ENCODE measurements at regions not wholly inside any gene's neighbourhood (a gene's known extent, or its start where the extent isn't known, plus 50 kb on each side); places are given as distances from the start of the nearest gene placed in this dataset.

GRCh38 chrX:113920661-113921060 is 663.2 kb upstream of the HTR2C start:
- Histone ChIP-seq H3K4me2 (ENCODE audit: low read depth, low read length, poor library complexity, severe bottlenecking) (no peak overlapping the region), H3K36me3 (ENCODE audit: low read length) (no peaks in the 10 kb centered on the region), H3K27me3 (ENCODE audit: low read length) (no peaks in the 10 kb centered on the region), H3K9me3 (ENCODE audit: insufficient read depth, low read length) (no peaks in the 10 kb centered on the region), H3K9me2 (replicated peaks; ENCODE audit: insufficient read depth, low read length) (no peaks in the 10 kb centered on the region), H3K4me3 (ENCODE audit: insufficient read depth, low read length, poor library complexity, severe bottlenecking) (no peak overlapping the region), H3F3A (ENCODE audit: insufficient read depth) (no peaks in the 10 kb centered on the region), H3K79me2 (ENCODE audit: insufficient read depth, low read length) (no peaks in the 10 kb centered on the region), H3K9ac (ENCODE audit: low read length) (no peak overlapping the region), H3K27ac (ENCODE audit: low read depth, low read length) (no peak overlapping the region), H4K20me1 (ENCODE audit: low read depth, low read length) (no peaks in the 10 kb centered on the region), H2AFZ (ENCODE audit: low read depth, low read length, severe bottlenecking) (no peak overlapping the region)
- TF ChIP-seq CTCF (IDR thresholded peaks at IDR 0.05; ENCODE audit: insufficient read depth, low read length, poor library complexity, severe bottlenecking) (no peak), EZH2phosphoT487 (conservative IDR thresholded peaks at IDR 0.05; ENCODE audit: low read length) (no peak)

- Histone ChIP-seq H3K4me2 (ENCODE audit: low read depth, low read length, poor library complexity, severe bottlenecking) (no peak overlapping the region), H3K4me3 (ENCODE audit: insufficient read depth, low read length, poor library complexity, severe bottlenecking) (no peak overlapping the region), H3F3A (ENCODE audit: insufficient read depth) (no peaks in the 10 kb centered on the region), H3K36me3 (ENCODE audit: low read length) (no peaks in the 10 kb centered on the region), H3K9ac (ENCODE audit: low read length) (no peak overlapping the region), H3K27me3 (ENCODE audit: low read length) (no peaks in the 10 kb centered on the region), H2AFZ (ENCODE audit: low read depth, low read length, severe bottlenecking) (no peak overlapping the region), H3K9me3 (ENCODE audit: insufficient read depth, low read length) (no peaks in the 10 kb centered on the region), H3K27ac (ENCODE audit: low read depth, low read length) (no peak overlapping the region), H3K79me2 (ENCODE audit: insufficient read depth, low read length) (no peaks in the 10 kb centered on the region), H3K9me2 (replicated peaks; ENCODE audit: insufficient read depth, low read length) (no peaks in the 10 kb centered on the region), H4K20me1 (ENCODE audit: low read depth, low read length) (no peaks in the 10 kb centered on the region)
- TF ChIP-seq EZH2phosphoT487 (conservative IDR thresholded peaks at IDR 0.05; ENCODE audit: low read length) (no peak), CTCF (IDR thresholded peaks at IDR 0.05; ENCODE audit: insufficient read depth, low read length, poor library complexity, severe bottlenecking) (no peak)
These were observed 664.5 kb upstream of the HTR2C start for GRCh38 chrX:113919387-113919786.

- Histone ChIP-seq H3K9ac (ENCODE audit: low read length) (no peak overlapping the region), H3F3A (ENCODE audit: insufficient read depth) (no peaks in the 10 kb centered on the region), H3K4me3 (ENCODE audit: insufficient read depth, low read length, poor library complexity, severe bottlenecking) (no peak overlapping the region), H3K27ac (ENCODE audit: low read depth, low read length) (no peak overlapping the region), H3K9me2 (replicated peaks; ENCODE audit: insufficient read depth, low read length) (no peaks in the 10 kb centered on the region), H3K36me3 (ENCODE audit: low read length) (no peaks in the 10 kb centered on the region), H3K27me3 (ENCODE audit: low read length) (no peaks in the 10 kb centered on the region), H3K79me2 (ENCODE audit: insufficient read depth, low read length) (no peaks in the 10 kb centered on the region), H3K9me3 (ENCODE audit: insufficient read depth, low read length) (no peaks in the 10 kb centered on the region), H4K20me1 (ENCODE audit: low read depth, low read length) (no peaks in the 10 kb centered on the region), H2AFZ (ENCODE audit: low read depth, low read length, severe bottlenecking) (no peak overlapping the region), H3K4me2 (ENCODE audit: low read depth, low read length, poor library complexity, severe bottlenecking) (no peak overlapping the region)
- TF ChIP-seq EZH2phosphoT487 (conservative IDR thresholded peaks at IDR 0.05; ENCODE audit: low read length) (no peak), CTCF (IDR thresholded peaks at IDR 0.05; ENCODE audit: insufficient read depth, low read length, poor library complexity, severe bottlenecking) (no peak)
These were observed 677.7 kb upstream of the HTR2C start for GRCh38 chrX:113906168-113906567.
